Fibroblast of the aortic adventitia (primary cell): ENCODE measurements at regions not wholly inside any gene's neighbourhood (a gene's known extent, or its start where the extent isn't known, plus 50 kb on each side); places are given as distances from the start of the nearest gene placed in this dataset.

ENCODE experiments used
- DNase-seq: peaks from one replicate; pipeline ENCODE4 v3.0.0-alpha.2; 2010; ENCODE audit warnings: low read depth
- H3K4me3 ChIP-seq: 2 replicates; pipeline ENCODE4 v1.5.1; 2011; ENCODE audit warnings: low read depth, mild to moderate bottlenecking, control low read depth, low read length, moderate library complexity
- CTCF ChIP-seq: IDR thresholded peaks from 2 replicates; pipeline ENCODE4 v1.5.1; 2011; ENCODE audit warnings: mild to moderate bottlenecking, low read length, control low read depth, inconsistent platforms; ENCODE audit not compliant: insufficient read depth

- no peak overlapping the region for H3K4me3 ChIP-seq
- DNase-seq = no peak
- no peak for TF ChIP-seq CTCF
Observed at GRCh38 chr2:153110486-153110885, 368.1 kb downstream of the RPRM start.

GRCh38 chr2:153109793-153110192, 368.8 kb downstream of the RPRM start:
- no peak for TF ChIP-seq CTCF
- no peak for DNase-seq
- no peak overlapping the region for H3K4me3 ChIP-seq

- DNase-seq = no peak
- no peak for TF ChIP-seq CTCF
- H3K4me3 ChIP-seq = no peak overlapping the region
Observed at GRCh38 chr2:153106802-153107477, 371.6 kb downstream of the RPRM start.

DNA sequence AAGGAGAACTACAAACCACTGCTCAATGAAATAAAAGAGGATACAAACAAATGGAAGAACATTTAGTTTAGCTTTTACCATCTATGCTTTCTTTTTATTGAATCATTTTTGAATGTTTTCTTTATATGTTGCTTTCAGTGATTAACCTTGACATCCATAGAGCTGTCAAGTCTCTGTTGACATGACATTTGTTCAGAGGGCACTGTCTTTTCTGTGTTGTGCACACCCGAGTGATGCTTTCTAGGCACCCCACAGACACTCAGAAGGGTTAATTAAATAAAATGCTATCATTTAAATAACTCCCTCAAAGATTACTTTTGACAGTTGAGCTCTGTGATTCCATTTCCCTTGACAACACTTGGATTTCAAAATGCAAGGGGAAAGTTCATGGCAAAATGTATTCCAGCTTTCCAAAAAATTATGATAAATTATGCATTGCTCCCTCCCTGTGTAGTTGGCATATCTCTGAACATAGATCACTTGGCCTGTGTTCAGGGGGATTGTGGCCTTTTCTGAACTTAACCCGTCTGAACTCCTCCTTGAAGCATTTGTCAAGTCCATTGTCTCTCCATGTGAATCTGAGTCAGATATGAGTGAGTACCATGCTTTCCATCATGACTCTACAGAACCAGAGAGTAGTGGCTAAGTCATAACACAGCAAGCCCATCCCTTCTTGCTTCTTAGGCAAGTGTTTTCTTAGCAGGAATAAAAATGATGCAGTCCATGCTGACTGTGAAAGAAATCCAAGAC, 372.6 kb downstream of the RPRM start:
- DNase-seq = no peak
- no peak for TF ChIP-seq CTCF
- no peak overlapping the region for H3K4me3 ChIP-seq

- no peak for DNase-seq
- TF ChIP-seq CTCF = no peak
- H3K4me3 ChIP-seq = no peak overlapping the region
Observed at GRCh38 chr2:153101187-153101586, 377.4 kb downstream of the RPRM start.

- no peak overlapping the region for H3K4me3 ChIP-seq
- no peak for DNase-seq
- no peak for TF ChIP-seq CTCF
Observed at GRCh38 chr2:153100151-153100550, 378.4 kb downstream of the RPRM start.

- no peak overlapping the region for H3K4me3 ChIP-seq
- DNase-seq = no peak
- TF ChIP-seq CTCF = no peak
Observed at GRCh38 chr2:153098073-153098472, 379.7 kb downstream of the ARL6IP6 start.
